Gastrocnemius medialis (tissue), 4 donors: ENCODE measurements at regions not wholly inside any gene's neighbourhood (a gene's known extent, or its start where the extent isn't known, plus 50 kb on each side); places are given as distances from the start of the nearest gene placed in this dataset.

Source experiments
- POLR2A ChIP-seq, 2 donors: fragments of 450-650 bp; IDR thresholded peaks; one replicate each; pipeline ENCODE4 v1.6.1; 2017; ENCODE audit warnings: antibody characterized with exemption in 2 of 2, mild to moderate bottlenecking in 2 of 2, moderate library complexity in 2 of 2
- TF ChIP-seq, protein P1 (sequence below), 5 experiments: fragments of 450-650 bp in 3 of 5; fragments of 200-600 bp in 2 of 5; sonication (generic) in 2 of 5; IDR thresholded peaks in 4 of 5; conservative IDR thresholded peaks in 1 of 5; 1 replicate in 4 of 5; 2 replicates in 1 of 5; pipeline ENCODE4 v1.5.1; 2016 to 2019; ENCODE audit warnings: antibody characterized with exemption in 5 of 5, mild to moderate bottlenecking in 3 of 5, moderate library complexity in 3 of 5

DNA sequence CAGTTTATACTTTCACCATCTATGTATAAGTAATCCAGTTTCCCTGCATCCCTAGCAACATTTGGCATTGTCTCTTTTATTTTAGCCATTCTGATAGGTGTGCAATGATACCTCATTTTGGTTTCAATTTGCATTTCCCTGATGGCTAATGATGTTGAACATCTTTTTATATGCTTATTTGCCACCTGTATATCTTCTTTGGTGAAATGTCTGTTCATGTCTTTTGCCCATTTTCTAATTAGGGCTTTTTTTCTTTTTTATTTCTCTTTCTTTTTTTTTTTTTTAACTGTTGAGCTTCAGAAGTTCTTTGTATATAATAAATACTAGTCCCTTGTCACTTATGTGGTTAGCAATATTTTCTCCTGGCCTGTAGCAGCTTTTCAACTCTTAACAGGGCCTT, 68.9 kb downstream of the TM2D3 start:
- TF ChIP-seq, protein P1, sequence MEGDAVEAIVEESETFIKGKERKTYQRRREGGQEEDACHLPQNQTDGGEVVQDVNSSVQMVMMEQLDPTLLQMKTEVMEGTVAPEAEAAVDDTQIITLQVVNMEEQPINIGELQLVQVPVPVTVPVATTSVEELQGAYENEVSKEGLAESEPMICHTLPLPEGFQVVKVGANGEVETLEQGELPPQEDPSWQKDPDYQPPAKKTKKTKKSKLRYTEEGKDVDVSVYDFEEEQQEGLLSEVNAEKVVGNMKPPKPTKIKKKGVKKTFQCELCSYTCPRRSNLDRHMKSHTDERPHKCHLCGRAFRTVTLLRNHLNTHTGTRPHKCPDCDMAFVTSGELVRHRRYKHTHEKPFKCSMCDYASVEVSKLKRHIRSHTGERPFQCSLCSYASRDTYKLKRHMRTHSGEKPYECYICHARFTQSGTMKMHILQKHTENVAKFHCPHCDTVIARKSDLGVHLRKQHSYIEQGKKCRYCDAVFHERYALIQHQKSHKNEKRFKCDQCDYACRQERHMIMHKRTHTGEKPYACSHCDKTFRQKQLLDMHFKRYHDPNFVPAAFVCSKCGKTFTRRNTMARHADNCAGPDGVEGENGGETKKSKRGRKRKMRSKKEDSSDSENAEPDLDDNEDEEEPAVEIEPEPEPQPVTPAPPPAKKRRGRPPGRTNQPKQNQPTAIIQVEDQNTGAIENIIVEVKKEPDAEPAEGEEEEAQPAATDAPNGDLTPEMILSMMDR (IDR thresholded peaks at IDR 0.05 in 4 of 5, conservative IDR thresholded peaks at IDR 0.05 in 1 of 5): no peak
- no peak for TF ChIP-seq POLR2A (IDR thresholded peaks at IDR 0.05)
